Amniotic stem cell (primary cell): ENCODE measurements at regions not wholly inside any gene's neighbourhood (a gene's known extent, or its start where the extent isn't known, plus 50 kb on each side); places are given as distances from the start of the nearest gene placed in this dataset.

Experiments
- DNase-seq: peaks from one replicate; lab custom pipeline; 2025; lab: John Stamatoyannopoulos, UW

- DNase-seq = no peak
Measured at GRCh38 chr5:90191352-90192045, 218.1 kb downstream of the CETN3 start.

GRCh38 chr5:90185897-90186468, 223.6 kb downstream of the CETN3 start:
- DNase-seq = no peak

GRCh38 chr5:90184764-90185163, 224.8 kb downstream of the CETN3 start:
- no peak for DNase-seq

GRCh38 chr5:90182726-90183125, 226.8 kb downstream of the CETN3 start:
- no peak for DNase-seq

- no peak for DNase-seq
Measured at GRCh38 chr5:90174236-90174635, 235.3 kb downstream of the CETN3 start.

- no peak for DNase-seq
Measured at GRCh38 chr5:90173299-90174030, 236.1 kb downstream of the CETN3 start.

GRCh38 chr5:90171466-90171865, 238.1 kb downstream of the CETN3 start:
- DNase-seq = no peak

- no peak for DNase-seq
Measured at GRCh38 chr5:90170261-90170660, 239.3 kb downstream of the CETN3 start.

- no peak for DNase-seq
Measured at GRCh38 chr5:90169078-90169477, 240.5 kb downstream of the CETN3 start.

- DNase-seq = no peak
Measured at GRCh38 chr5:90168399-90168798, 241.2 kb downstream of the CETN3 start.

GRCh38 chr5:90166816-90167215, 242.7 kb downstream of the CETN3 start:
- DNase-seq = no peak

- no peak for DNase-seq
Measured at GRCh38 chr5:90162324-90162723, 247.2 kb downstream of the CETN3 start.

- DNase-seq = no peak
Measured at GRCh38 chr5:90161414-90161813, 248.1 kb downstream of the CETN3 start.

GRCh38 chr5:90158131-90158530, 251.4 kb downstream of the CETN3 start:
- no peak for DNase-seq

GRCh38 chr5:90153031-90153430, 256.5 kb downstream of the CETN3 start:
- DNase-seq = no peak

GRCh38 chr5:90144625-90145327, 264.8 kb downstream of the CETN3 start:
- no peak for DNase-seq

- no peak for DNase-seq
Measured at GRCh38 chr5:90142541-90142940, 267.0 kb downstream of the CETN3 start.

GRCh38 chr5:90141984-90142383, 267.6 kb downstream of the CETN3 start:
- DNase-seq = no peak

- DNase-seq = no peak
Measured at GRCh38 chr5:90136952-90137528, 272.5 kb downstream of the CETN3 start.

- no peak for DNase-seq
Measured at GRCh38 chr5:90135779-90136378, 273.7 kb downstream of the CETN3 start.

- peak; percentile 60 for DNase-seq
Measured at GRCh38 chr5:90134892-90135291, 274.7 kb downstream of the CETN3 start.

- no peak for DNase-seq
Measured at GRCh38 chr5:90134381-90134780, 275.2 kb downstream of the CETN3 start.
